GM12874 (cell line): ENCODE measurements at regions not wholly inside any gene's neighbourhood (a gene's known extent, or its start where the extent isn't known, plus 50 kb on each side); places are given as distances from the start of the nearest gene placed in this dataset.

Source experiments
- TF ChIP-seq, protein P1 (sequence below): IDR thresholded peaks from 2 replicates; pipeline ENCODE4 v1.5.1; 2011; ENCODE audit warnings: low read depth, mild to moderate bottlenecking, control low read depth, low read length, moderate library complexity; ENCODE audit not compliant: insufficient read depth

DNA sequence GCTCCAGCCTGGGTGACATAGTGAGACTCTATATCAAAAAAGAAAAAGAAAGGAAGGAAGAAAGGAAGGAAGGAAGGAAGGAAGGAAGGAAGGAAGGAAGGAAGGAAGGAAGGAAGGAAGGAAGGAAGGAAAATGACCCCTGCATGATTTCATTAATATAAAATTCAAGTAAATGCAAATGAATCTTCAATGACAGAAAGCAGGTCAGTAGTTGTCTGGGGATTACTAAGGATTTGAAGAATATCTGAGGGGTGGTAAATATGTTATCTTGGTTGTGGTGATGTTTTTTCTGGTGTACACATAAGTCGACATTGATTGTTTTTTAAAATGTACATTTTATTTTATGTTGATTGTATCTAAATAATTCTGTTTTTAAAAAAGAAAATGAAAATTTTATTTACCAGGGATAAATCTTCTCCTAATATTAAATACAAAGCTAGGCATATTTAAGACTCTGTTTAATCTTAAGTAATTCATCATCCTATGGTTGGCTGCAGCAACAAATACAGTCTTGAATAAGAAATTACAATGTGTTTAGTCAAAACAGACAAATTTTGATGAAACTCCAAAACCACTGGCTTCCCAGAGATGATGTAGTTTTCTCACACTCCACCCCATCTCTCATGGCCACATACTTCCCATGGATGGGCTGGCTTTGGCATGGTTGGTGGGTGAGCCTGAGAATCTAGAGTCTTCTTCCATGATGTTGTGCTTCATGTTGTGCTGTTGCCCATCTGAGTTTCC, 314.7 kb upstream of the REG3G start:
- TF ChIP-seq, protein P1, sequence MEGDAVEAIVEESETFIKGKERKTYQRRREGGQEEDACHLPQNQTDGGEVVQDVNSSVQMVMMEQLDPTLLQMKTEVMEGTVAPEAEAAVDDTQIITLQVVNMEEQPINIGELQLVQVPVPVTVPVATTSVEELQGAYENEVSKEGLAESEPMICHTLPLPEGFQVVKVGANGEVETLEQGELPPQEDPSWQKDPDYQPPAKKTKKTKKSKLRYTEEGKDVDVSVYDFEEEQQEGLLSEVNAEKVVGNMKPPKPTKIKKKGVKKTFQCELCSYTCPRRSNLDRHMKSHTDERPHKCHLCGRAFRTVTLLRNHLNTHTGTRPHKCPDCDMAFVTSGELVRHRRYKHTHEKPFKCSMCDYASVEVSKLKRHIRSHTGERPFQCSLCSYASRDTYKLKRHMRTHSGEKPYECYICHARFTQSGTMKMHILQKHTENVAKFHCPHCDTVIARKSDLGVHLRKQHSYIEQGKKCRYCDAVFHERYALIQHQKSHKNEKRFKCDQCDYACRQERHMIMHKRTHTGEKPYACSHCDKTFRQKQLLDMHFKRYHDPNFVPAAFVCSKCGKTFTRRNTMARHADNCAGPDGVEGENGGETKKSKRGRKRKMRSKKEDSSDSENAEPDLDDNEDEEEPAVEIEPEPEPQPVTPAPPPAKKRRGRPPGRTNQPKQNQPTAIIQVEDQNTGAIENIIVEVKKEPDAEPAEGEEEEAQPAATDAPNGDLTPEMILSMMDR, result no peak

DNA sequence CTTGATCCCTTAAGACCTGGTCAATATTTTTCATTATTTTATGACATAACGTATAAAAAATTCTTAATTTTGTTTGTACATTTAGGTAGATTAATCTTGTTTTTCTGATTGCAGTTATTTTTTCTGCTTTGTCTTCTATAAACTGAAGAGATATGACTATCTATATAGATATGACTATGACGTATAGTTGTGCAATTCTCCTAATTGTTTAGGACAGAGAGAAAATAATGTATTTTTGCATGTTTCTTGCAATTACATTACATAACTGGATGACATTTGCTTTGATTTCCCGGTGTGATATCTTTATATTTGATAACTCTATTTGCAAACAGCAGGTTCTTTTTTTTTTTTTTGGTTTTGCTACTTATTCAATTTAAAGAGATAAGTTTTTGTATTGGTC, 310.2 kb upstream of the REG3G start:
- TF ChIP-seq, protein P1, result no peak

DNA sequence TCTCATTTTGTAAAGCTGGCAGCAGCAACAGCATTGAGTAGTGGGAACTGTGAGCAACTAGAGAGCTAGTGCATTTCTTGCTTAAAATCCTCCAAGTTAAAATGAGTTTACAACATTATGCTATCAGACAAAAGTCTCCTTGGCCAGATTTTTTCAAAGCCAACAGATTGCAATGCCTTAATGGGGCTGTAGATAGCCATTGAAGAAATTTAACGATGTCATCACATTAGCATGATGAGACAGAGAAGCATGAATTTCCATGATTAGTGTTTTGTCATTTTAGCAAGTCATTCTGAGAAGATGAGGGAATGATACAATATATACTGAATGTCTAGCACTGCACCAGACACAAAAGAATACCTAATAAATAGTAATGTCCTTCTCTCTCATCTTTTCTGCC, 307.5 kb upstream of the REG3G start:
- TF ChIP-seq, protein P1, result no peak

DNA sequence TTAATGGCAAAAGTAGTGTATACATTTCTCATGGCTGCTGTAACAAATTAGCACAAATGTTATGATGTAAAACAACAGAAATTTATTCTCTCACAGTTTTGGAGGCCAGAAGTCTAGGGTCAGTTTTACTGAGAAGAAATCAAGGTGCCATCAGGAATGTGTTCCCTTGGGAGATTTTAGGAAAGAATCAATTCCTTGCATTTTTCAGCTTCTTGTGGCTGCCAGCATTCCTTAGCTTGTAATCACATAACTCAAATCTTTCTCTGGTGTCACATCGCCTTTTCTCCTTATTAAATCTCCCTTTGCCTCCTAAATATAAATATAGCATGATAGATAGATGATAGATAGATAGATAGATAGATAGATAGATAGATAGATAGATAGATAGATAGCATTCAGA, 307.0 kb upstream of the REG3G start:
- TF ChIP-seq, protein P1, result no peak

DNA sequence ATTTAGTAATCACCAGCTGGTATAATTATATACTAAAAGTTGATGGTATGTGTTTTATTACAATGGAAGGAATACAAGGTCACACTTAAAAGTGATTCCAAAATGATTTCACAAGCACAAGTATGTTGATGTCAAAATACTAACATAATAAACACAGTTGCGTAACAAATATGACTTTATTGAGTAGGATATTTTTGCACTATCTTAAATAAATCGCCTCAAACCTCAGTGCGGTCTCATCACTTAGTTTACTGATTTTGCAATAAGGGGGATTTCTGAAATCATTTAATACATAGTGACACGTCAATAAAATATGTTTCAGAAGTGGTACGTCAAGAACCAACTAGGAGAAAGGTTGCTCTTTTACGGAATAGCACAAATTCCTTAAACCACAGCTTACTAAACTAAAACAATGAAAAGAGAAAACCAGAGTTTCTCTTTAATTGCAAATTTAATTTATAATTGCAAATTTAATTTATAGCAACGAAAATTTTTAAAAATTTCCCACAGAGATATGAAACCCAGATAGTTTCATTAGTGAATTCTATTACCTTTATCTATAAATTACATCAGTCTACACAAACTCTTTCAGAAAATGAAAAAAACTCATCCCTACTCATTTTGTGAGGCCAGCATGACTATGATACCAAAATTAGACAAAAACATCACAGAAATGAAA, 304.0 kb upstream of the REG3G start:
- TF ChIP-seq, protein P1, result no peak

DNA sequence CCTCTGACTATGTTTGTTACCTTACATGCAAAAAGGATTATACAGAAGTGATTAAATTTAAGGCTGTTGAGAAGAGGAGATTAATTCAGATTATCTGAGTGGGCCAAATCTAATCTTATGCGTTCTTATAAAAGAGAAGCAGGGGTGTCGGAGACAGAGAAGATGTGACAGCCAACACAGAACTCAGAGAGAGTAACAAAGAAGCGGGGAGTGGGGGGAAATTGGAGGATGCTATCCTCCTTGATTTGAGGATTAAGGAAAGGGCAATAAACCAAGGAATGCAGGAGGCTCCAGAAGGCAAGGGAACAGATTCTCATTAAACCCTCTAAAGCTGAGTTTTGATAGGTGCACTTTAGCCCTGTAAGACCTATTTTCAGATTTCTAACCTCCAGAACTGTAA, 291.3 kb upstream of the REG3G start:
- TF ChIP-seq, protein P1, result no peak

DNA sequence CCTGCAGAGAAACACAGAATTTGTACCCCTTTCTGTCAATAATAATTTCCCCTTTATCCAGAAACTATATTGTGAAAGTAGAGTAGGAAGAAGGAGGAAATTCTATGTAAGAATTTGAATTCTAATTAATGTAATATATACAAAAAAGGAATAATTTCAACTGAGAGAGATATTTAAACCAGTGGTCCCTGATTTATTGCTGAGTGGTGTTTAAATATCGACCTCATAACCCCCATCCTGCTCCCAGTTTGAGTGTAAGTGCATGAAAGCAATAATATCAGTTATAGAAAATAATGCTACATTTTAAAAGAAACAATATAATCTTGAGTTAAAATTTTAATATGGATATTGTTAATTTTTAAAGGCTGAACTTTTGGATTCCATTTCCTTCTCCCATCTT, 286.2 kb upstream of the REG3G start:
- TF ChIP-seq, protein P1, result no peak
